ENCODE measurements at regions not wholly inside any gene's neighbourhood (a gene's known extent, or its start where the extent isn't known, plus 50 kb on each side); places are given as distances from the start of the nearest gene placed in this dataset.

- TF ChIP-seq POLR2AphosphoS5 (IDR thresholded peaks at IDR 0.05; ENCODE audit: low read depth, low read length) (no peak), POLR2A (IDR thresholded peaks at IDR 0.05; ENCODE audit: low read depth, low read length) (no peak), TAF1 (IDR thresholded peaks at IDR 0.05; ENCODE audit: low read depth, low read length) (no peak), SPI1 (IDR thresholded peaks at IDR 0.05; ENCODE audit: low read depth, low read length) (no peak)
Measured at GRCh38 chr3:148106062-148106461, 591.6 kb upstream of the AGTR1 start.

Measured in GM12891 (cell line).